Endothelial cell of umbilical vein (primary cell): ENCODE measurements at regions not wholly inside any gene's neighbourhood (a gene's known extent, or its start where the extent isn't known, plus 50 kb on each side); places are given as distances from the start of the nearest gene placed in this dataset.

Experiments
- BruUV-seq: library from RNA; stranded (reverse); fragments of 400-500 nt; replicated peaks from 2 replicates; lab custom pipeline; 2021; lab: Mats Ljungman, UMichigan
- CTCF ChIA-PET: fragments of 300-600, 350-600 bp; sonication (Branson Sonifier 250); formaldehyde crosslinking; loops from one replicate; lab custom pipeline; 2021; ENCODE audit warnings: antibody characterized with exemption, inconsistent platforms; lab: Charles Lee
- POLR2A ChIA-PET: fragments of 300-600, 350-600 bp; sonication (Branson Sonifier 250); formaldehyde crosslinking; loops from one replicate; lab custom pipeline; 2021; ENCODE audit warnings: antibody characterized with exemption, inconsistent platforms; lab: Charles Lee
- DNase-seq: peaks from one replicate; pipeline ENCODE4 v3.0.0-alpha.2; 2011; ENCODE audit warnings: low read depth, low spot score
- FAIRE-seq: peaks from 2 replicates; lab custom pipeline; 2011; peaks lifted over from hg19 to GRCh38; lab: Jason Lieb, UNC
- H2AFZ ChIP-seq: 2 replicates; pipeline ENCODE4 v1.6.0; 2012; ENCODE audit warnings: low read depth, low read length, control low read depth, inconsistent platforms
- H3K27ac ChIP-seq: 2 replicates; pipeline ENCODE4 v1.5.1; 2011; ENCODE audit warnings: low read depth, mild to moderate bottlenecking, control low read depth, low read length, moderate library complexity; ENCODE audit not compliant: insufficient read depth
- H3K27me3 ChIP-seq, 2 experiments: 2 replicates each; pipeline versions ENCODE4 v1.6.0 to v1.6.1; 2011; ENCODE audit warnings: low read length in 2 of 2, mixed read lengths in 1 of 2; ENCODE audit not compliant: control insufficient read depth in 2 of 2, insufficient read depth in 2 of 2
- H3K36me3 ChIP-seq, 2 experiments: 2 replicates in 1 of 2; 3 replicates in 1 of 2; pipeline ENCODE4 v1.5.1; 2011; ENCODE audit warnings: low read length in 2 of 2, mild to moderate bottlenecking in 1 of 2, moderate library complexity in 1 of 2; ENCODE audit not compliant: control insufficient read depth in 2 of 2, insufficient read depth in 2 of 2; ENCODE audit errors: extremely low read depth in 1 of 2
- H3K4me1 ChIP-seq: 3 replicates; pipeline ENCODE4 v1.5.1; 2011; ENCODE audit warnings: mild to moderate bottlenecking, low read length; ENCODE audit not compliant: control insufficient read depth, insufficient read depth; ENCODE audit errors: extremely low read depth
- H3K4me2 ChIP-seq: 2 replicates; pipeline ENCODE4 v1.6.1; 2011; ENCODE audit warnings: low read length, control low read depth, mixed read lengths; ENCODE audit not compliant: insufficient read depth
- H3K4me3 ChIP-seq, 3 experiments: fragments of 200-600 bp in 1 of 3; sonication (generic), shearing (Covaris generic) in 1 of 3; replicated peaks in 1 of 3; 2 replicates each; pipeline ENCODE4 v1.5.1; 2011 to 2016; ENCODE audit warnings: control low read depth in 3 of 3, low read length in 3 of 3, mild to moderate bottlenecking in 2 of 3, inconsistent platforms in 1 of 3, low read depth in 1 of 3, moderate library complexity in 1 of 3; ENCODE audit not compliant: insufficient read depth in 1 of 3
- H3K79me2 ChIP-seq: 2 replicates; pipeline ENCODE4 v1.6.0; 2012; ENCODE audit warnings: low read length, inconsistent platforms; ENCODE audit not compliant: control insufficient read depth, insufficient read depth
- H3K9ac ChIP-seq: replicated peaks from 2 replicates; pipeline ENCODE3; 2011; ENCODE audit warnings: low read length, control low read depth; ENCODE audit not compliant: insufficient read depth; ENCODE audit errors: extremely low read depth
- H3K9me1 ChIP-seq: replicated peaks from 3 replicates; pipeline ENCODE4 v1.6.0; 2011; ENCODE audit warnings: mild to moderate bottlenecking, low read length; ENCODE audit not compliant: control insufficient read depth, insufficient read depth; ENCODE audit errors: extremely low read depth
- H3K9me3 ChIP-seq: replicated peaks from 2 replicates; pipeline ENCODE4 v1.5.1; 2012; ENCODE audit warnings: low read length, inconsistent platforms; ENCODE audit not compliant: control insufficient read depth, insufficient read depth
- H4K20me1 ChIP-seq: replicated peaks from 2 replicates; pipeline ENCODE3; 2011; ENCODE audit warnings: mild to moderate bottlenecking, low read length; ENCODE audit not compliant: control insufficient read depth, insufficient read depth; ENCODE audit errors: extremely low read depth
- CTCF ChIP-seq, 2 donors: IDR thresholded peaks; 1 replicate in 1 of 2; 2 replicates in 1 of 2; pipeline ENCODE4 v1.5.1; 2011; ENCODE audit warnings: low read length in 2 of 2, mild to moderate bottlenecking in 2 of 2, moderate library complexity in 2 of 2, control low read depth in 1 of 2, inconsistent platforms in 1 of 2, low read depth in 1 of 2; ENCODE audit not compliant: insufficient read depth in 1 of 2; ENCODE audit errors: extremely low read depth in 1 of 2
- FOS ChIP-seq: IDR thresholded peaks from 2 replicates; pipeline ENCODE4 v1.6.1; 2011; ENCODE audit warnings: mild to moderate bottlenecking, low read length, moderate library complexity, borderline replicate concordance; ENCODE audit not compliant: insufficient read depth
- JUN ChIP-seq: IDR thresholded peaks from 2 replicates; pipeline ENCODE4 v1.6.1; 2011; ENCODE audit warnings: borderline replicate concordance, low read depth; ENCODE audit not compliant: insufficient read length, insufficient read depth
- dilution Hi-C: fragments of 300-500 bp; cut with MboI; formaldehyde crosslinking; loops from one replicate; pipeline ENCODE4 v1.15.0; 2019; ENCODE audit warnings: low sequenced_read_pairs; ENCODE audit not compliant: extremely low pct_ligation_motif_present
- intact Hi-C: fragments of 100-400 bp; cut with micrococcal nuclease; formaldehyde crosslinking; loops from one replicate; pipeline ENCODE4 v1.10.0; 2022

DNA sequence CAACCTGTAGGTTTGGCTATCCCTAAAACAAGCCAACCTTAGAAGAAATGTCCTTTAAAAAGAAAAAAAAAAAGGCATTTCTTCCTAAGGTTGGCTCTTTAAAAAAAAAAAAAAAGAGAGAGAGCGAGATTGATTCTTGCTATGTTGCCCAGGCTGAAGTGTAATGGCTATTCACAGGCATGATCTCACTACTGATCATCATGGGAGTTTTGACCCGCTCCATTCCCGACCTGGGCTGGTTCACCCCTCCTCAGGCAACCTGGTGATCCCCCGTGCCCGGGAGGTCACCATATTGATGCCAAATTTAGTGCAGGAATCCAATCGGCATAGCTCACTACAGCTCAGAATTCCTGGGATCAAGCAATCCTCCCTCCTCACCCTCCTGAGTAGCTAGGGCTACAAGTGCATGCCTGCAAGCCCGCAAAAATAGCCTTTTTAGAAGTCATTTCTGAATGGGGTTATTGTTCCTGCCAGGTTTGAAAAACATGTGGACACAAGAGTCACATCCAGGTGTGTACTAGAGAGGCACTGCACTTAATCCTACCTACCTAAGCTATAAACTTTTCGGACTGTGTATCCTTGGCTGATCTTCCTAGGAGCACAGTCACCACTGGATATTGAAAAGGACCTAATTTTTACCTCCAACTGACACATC, 61.4 kb upstream of the ZCCHC13 start:
- FAIRE-seq (no peak), DNase-seq (no peak)
- Histone ChIP-seq H3K9me1 (no peaks in the 10 kb centered on the region), H3K79me2 (peaks cover 6% of the 10 kb centered on the region), H3K9me3 (no peaks in the 10 kb centered on the region), H3K27ac (peak overlapping the region; percentile 97), H3K4me3 (no peak overlapping the region), H3K4me1 (peaks cover 34% of the 10 kb centered on the region), H3K36me3 (peaks cover 0 to 4% of the 10 kb centered on the region in 2 experiments), H4K20me1 (no peaks in the 10 kb centered on the region), H2AFZ (no peak overlapping the region), H3K4me2 (peak overlapping the region; percentile 26), H3K9ac (peak overlapping the region; percentile 63), H3K27me3 (no peaks in the 10 kb centered on the region)
- CTCF ChIA-PET, result no interaction called here
- BruUV-seq, result no TSS peak
- dilution Hi-C loops (no loop called here), intact Hi-C loops (loop anchor here (2.0 kb wide), 2 partner anchors 50 to 326 kb away; no protein-coding TSS in a partner anchor)
- POLR2A ChIA-PET, result no interaction called here
- TF ChIP-seq CTCF (IDR thresholded peaks at IDR 0.05; ENCODE audit: extremely low read depth in 1 of 2, insufficient read depth in 1 of 2, low read depth in 1 of 2, low read length in 2 of 2) (no peak), FOS (peak; percentile 2)

GRCh38 chrX:74242050-74242449, 61.9 kb upstream of the ZCCHC13 start:
- Histone ChIP-seq H4K20me1 (no peaks in the 10 kb centered on the region), H3K36me3 (peaks cover 0 to 4% of the 10 kb centered on the region in 2 experiments), H3K9me1 (no peaks in the 10 kb centered on the region), H3K79me2 (peaks cover 5% of the 10 kb centered on the region), H3K4me3 (no peak overlapping the region), H2AFZ (no peak overlapping the region), H3K27me3 (no peaks in the 10 kb centered on the region), H3K9ac (peak overlapping the region; percentile 63), H3K9me3 (no peaks in the 10 kb centered on the region), H3K4me1 (peaks cover 32% of the 10 kb centered on the region), H3K27ac (peak overlapping the region; percentile 97), H3K4me2 (peak overlapping the region; percentile 26)
- peak; percentile 63 for FAIRE-seq
- POLR2A ChIA-PET, result no interaction called here
- BruUV-seq, result no TSS peak
- intact Hi-C loops (loop anchor here (2.0 kb wide), 2 partner anchors 51 to 325 kb away; no protein-coding TSS in a partner anchor), dilution Hi-C loops (no loop called here)
- peak; percentile 83 for DNase-seq
- CTCF ChIA-PET, result no interaction called here
- TF ChIP-seq CTCF (IDR thresholded peaks at IDR 0.05; ENCODE audit: extremely low read depth in 1 of 2, insufficient read depth in 1 of 2, low read depth in 1 of 2, low read length in 2 of 2), result no peak
- TF ChIP-seq FOS, result peak; percentile 17
- TF ChIP-seq JUN, result peak; percentile 54
